Spleen (tissue), 7 donors: ENCODE measurements at regions not wholly inside any gene's neighbourhood (a gene's known extent, or its start where the extent isn't known, plus 50 kb on each side); places are given as distances from the start of the nearest gene placed in this dataset.

ENCODE experiments used
- CTCF ChIP-seq, 11 experiments: fragments of 200-600 bp in 7 of 11; fragments of 450-650 bp in 4 of 11; sonication (generic) in 4 of 11; IDR thresholded peaks in 8 of 11; conservative IDR thresholded peaks in 3 of 11; 1 replicate in 7 of 11; 2 replicates in 4 of 11; pipeline versions ENCODE4 v1.4.0 to v1.8.0; 2016 to 2021; ENCODE audit warnings: antibody characterized with exemption in 11 of 11, inconsistent platforms in 4 of 11, mild to moderate bottlenecking in 1 of 11
- POLR2AphosphoS5 ChIP-seq, 3 donors: sonication (generic); formaldehyde crosslinking; IDR thresholded peaks; one replicate each; pipeline ENCODE4 v1.5.1; 2017; ENCODE audit warnings: antibody characterized with exemption in 3 of 3
- donor health status: DM: no; HTN: no; CAD: no; lungs with moderate emphysema.
- donor health status: DM: no; HTN: no; CAD: no.
- donor health status: DM: no; HTN: no; CAD: no.

DNA sequence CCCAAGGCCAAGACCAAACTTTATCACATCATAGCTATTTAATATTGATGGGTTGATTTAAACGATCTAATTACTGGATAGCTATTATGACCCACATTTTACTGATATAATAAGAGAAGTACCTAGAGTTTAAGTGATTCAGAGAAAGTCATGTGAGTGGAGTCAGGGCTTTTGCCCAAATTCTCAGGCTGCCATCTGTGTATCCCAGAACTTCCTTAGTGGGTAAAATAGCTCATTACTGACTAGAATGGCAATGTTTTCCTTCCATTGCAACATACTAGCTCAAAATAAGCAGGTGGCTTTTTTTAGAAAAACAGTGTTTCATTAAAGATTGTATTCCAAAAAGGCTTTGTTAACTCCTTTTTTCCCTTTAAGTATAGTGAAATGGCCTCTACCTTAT lies 113.9 kb upstream of the MAF start:
- no peak for TF ChIP-seq POLR2AphosphoS5 (IDR thresholded peaks at IDR 0.05)
- TF ChIP-seq CTCF (IDR thresholded peaks at IDR 0.05 in 8 of 11, conservative IDR thresholded peaks at IDR 0.05 in 3 of 11), result no peak
